Fibroblast of lung (primary cell): ENCODE measurements at regions not wholly inside any gene's neighbourhood (a gene's known extent, or its start where the extent isn't known, plus 50 kb on each side); places are given as distances from the start of the nearest gene placed in this dataset.

Source experiments
- EZH2 ChIP-seq: IDR thresholded peaks from 2 replicates; pipeline ENCODE4 v1.5.1; 2012; ENCODE audit warnings: low read length, control low read depth, mild to moderate bottlenecking; ENCODE audit errors: missing control alignments
- TF ChIP-seq, protein P1 (sequence below), 2 donors: IDR thresholded peaks in 1 of 2; conservative IDR thresholded peaks in 1 of 2; 1 replicate in 1 of 2; 2 replicates in 1 of 2; pipeline ENCODE4 v1.5.1; 2011 to 2012; ENCODE audit warnings: low read length in 2 of 2, control low read depth in 1 of 2, inconsistent platforms in 1 of 2, low read depth in 1 of 2, mild to moderate bottlenecking in 1 of 2

DNA sequence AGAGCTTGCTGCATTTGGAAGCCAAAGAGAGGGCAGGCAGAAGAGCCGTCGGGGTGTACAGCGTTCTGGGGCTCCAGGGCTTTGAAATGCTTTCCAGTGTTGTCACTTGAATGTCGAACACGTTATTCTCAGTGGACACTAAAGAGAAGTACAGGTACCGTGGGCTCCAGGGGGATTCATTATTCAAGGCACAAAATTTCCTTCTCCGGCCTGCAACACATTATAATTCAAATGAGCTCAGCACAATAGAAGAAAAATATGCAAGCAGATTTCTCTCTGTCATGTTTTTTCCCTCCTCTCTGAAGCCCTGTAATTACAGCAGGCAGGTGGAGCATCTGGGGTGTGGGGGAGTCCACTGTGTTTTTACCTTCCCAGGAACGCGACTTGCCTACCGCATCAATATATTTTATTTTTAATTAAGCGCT lies 293.1 kb downstream of the ZSWIM6 start:
- TF ChIP-seq, protein P1, sequence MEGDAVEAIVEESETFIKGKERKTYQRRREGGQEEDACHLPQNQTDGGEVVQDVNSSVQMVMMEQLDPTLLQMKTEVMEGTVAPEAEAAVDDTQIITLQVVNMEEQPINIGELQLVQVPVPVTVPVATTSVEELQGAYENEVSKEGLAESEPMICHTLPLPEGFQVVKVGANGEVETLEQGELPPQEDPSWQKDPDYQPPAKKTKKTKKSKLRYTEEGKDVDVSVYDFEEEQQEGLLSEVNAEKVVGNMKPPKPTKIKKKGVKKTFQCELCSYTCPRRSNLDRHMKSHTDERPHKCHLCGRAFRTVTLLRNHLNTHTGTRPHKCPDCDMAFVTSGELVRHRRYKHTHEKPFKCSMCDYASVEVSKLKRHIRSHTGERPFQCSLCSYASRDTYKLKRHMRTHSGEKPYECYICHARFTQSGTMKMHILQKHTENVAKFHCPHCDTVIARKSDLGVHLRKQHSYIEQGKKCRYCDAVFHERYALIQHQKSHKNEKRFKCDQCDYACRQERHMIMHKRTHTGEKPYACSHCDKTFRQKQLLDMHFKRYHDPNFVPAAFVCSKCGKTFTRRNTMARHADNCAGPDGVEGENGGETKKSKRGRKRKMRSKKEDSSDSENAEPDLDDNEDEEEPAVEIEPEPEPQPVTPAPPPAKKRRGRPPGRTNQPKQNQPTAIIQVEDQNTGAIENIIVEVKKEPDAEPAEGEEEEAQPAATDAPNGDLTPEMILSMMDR (conservative IDR thresholded peaks at IDR 0.05 in 1 of 2, IDR thresholded peaks at IDR 0.05 in 1 of 2; ENCODE audit: low read depth in 1 of 2, low read length in 2 of 2), result no peak
- TF ChIP-seq EZH2, result no peak
